Small intestine (tissue), 7 donors: ENCODE measurements at regions not wholly inside any gene's neighbourhood (a gene's known extent, or its start where the extent isn't known, plus 50 kb on each side); places are given as distances from the start of the nearest gene placed in this dataset.

ENCODE experiments used
- DNase-seq, 2 donors: peaks; one replicate each; pipeline versions ENCODE4 v3.0.0 to v3.0.0-alpha.2; 2013
- FAIRE-seq: peaks from 2 replicates; lab custom pipeline; 2012; peaks lifted over from hg19 to GRCh38; lab: Jason Lieb, UNC
- H3K27ac ChIP-seq, 3 donors: one replicate each; pipeline ENCODE4 v1.5.1; 2013; ENCODE audit warnings: low read length in 2 of 3, mild to moderate bottlenecking in 2 of 3, control low read depth in 1 of 3, inconsistent platforms in 1 of 3, low read depth in 1 of 3, moderate library complexity in 1 of 3
- H3K27me3 ChIP-seq, 3 donors: one replicate each; pipeline ENCODE4 v1.6.1; 2013; ENCODE audit warnings: low read length in 3 of 3, inconsistent platforms in 1 of 3; ENCODE audit not compliant: control insufficient read depth in 3 of 3, insufficient read depth in 3 of 3
- H3K36me3 ChIP-seq, 3 donors: one replicate each; pipeline ENCODE4 v1.6.1; 2013; ENCODE audit warnings: low read length in 3 of 3, inconsistent platforms in 1 of 3, low read depth in 1 of 3, mild to moderate bottlenecking in 1 of 3, moderate library complexity in 1 of 3; ENCODE audit not compliant: control insufficient read depth in 3 of 3, insufficient read depth in 2 of 3
- H3K4me1 ChIP-seq, 3 donors: one replicate each; pipeline ENCODE4 v1.6.1; 2013; ENCODE audit warnings: low read length in 2 of 3, inconsistent platforms in 1 of 3, low read depth in 1 of 3, mild to moderate bottlenecking in 1 of 3, moderate library complexity in 1 of 3; ENCODE audit not compliant: control insufficient read depth in 3 of 3, insufficient read depth in 2 of 3
- H3K4me3 ChIP-seq, 3 donors: one replicate each; pipeline ENCODE4 v1.5.1; 2013; ENCODE audit warnings: low read length in 3 of 3, control low read depth in 1 of 3, inconsistent platforms in 1 of 3, low read depth in 1 of 3, mild to moderate bottlenecking in 1 of 3, moderate library complexity in 1 of 3
- H3K9me3 ChIP-seq, 2 donors: one replicate each; pipeline ENCODE4 v1.6.1; 2013; ENCODE audit warnings: low read depth in 1 of 2, low read length in 1 of 2; ENCODE audit not compliant: control insufficient read depth in 2 of 2, insufficient read depth in 1 of 2
- WGBS, 3 donors: extraction: QIAGEN DNeasy Blood & Tissue Kit; methylation state at CpG; one replicate each; pipeline ENCODE4 v1.1.7; 2013; 5-methylcytosine and 5-hydroxymethylcytosine counted together
- donor health status: healthy with polysubstance abuse.
- donor health status: control.
- donor health status: control.
- donor health status: Bipolar disorder and iron deficiency.
- donor health status: healthy.

DNA sequence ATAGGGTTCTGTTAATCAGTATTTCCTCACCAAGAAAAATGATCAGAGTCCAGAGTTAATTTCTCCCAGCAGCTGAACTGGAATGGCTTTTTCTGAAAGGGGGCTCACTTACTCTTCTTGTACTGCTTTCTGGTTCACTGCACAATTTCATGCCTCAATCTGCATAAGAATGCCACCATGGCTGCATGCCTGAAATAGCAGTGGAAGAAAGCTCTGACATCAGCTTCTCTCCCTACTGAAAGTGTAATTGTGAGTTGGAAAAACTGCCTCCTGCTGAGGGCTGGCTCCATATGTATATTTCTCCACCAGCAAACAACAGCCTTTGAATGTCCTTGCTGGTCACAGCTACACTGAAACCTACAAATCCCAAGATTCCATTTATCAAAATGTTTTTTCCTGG lies 1027.2 kb upstream of the GJE1 start:
- no peaks in the 10 kb centered on the region for H3K36me3 ChIP-seq
- no peak for FAIRE-seq

DNA sequence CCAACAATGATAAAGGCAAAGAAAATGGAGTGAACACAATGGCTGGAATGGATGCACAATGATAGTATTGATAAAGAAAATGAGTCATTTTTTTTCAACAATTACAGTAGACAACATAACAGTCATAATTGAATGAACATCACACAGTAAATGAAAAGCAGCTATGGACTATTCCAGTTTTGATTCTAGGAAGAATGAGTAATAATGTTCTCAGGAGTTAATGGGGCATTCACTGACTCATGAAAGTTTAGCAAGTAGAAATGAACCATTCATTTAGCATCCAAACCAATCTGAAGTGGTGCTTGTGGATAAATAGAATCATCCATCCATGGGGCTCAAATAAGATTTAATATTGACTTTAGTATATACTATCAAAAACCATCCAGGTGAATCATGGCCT lies 1029.5 kb upstream of the GJE1 start:
- Histone ChIP-seq H3K9me3 (no peaks in the 10 kb centered on the region), H3K4me1 (no peaks in the 10 kb centered on the region), H3K36me3 (no peaks in the 10 kb centered on the region), H3K27ac (no peak overlapping the region), H3K4me3 (no peak overlapping the region), H3K27me3 (no peaks in the 10 kb centered on the region)
- DNase-seq (no peak), FAIRE-seq (no peak)

More for the DNA sequence above, 1027.2 kb upstream of the GJE1 start:
- no peak for DNase-seq
- no peaks in the 10 kb centered on the region for H3K4me1 ChIP-seq
- no peaks in the 10 kb centered on the region for H3K9me3 ChIP-seq
- no peak overlapping the region for H3K4me3 ChIP-seq
- H3K27me3 ChIP-seq: no peaks in the 10 kb centered on the region
- H3K27ac ChIP-seq: no peak overlapping the region

DNA sequence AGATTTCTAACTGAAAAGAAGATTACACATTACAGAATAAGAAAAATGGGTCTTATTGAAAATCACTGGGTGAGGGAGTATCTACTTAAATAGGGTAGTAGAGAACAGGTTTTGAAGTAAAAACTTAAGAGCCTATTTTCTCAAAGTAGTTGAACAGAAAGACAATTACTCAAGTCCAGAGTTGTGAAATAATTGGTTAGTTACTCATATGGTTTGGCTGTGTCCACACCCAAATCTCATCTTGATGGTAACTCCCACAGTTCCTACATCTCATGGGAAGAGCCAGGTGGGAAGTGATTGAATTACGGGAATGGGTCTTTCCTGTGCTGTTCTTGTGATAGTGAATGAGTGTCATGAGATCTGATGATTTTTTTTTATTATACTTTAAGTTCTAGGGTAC lies 1035.3 kb upstream of the GJE1 start:
- DNase-seq (no peak), FAIRE-seq (no peak)
- no peaks in the 10 kb centered on the region for H3K4me1 ChIP-seq
- no peaks in the 10 kb centered on the region for H3K36me3 ChIP-seq
- no peaks in the 10 kb centered on the region for H3K9me3 ChIP-seq
- H3K27ac ChIP-seq: no peak overlapping the region
- no peak overlapping the region for H3K4me3 ChIP-seq
- H3K27me3 ChIP-seq: no peaks in the 10 kb centered on the region
- WGBS, 3 donors: 55 to 76% (median 73%) methylated on average over 1 of the region's 1 CpG

DNA sequence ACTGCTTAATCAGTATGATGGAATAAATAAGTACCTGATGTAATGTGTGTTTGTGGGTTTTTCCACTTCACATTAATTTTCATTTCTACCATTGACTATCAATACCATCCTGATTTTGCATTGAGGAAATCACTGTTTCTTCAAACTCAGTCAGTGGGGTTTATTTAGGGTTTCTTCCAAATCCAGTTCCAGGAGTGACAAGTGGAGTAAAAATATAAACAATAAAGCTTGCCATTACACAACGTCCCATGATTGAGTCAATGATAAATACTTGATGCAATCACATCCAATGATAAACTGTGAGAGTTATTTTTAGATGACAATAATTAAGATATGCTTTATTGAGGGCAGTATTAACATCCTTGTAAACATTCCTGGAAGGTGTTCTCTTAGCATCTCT lies 1037.4 kb upstream of the GJE1 start:
- Histone ChIP-seq H3K36me3 (no peaks in the 10 kb centered on the region), H3K27ac (no peak overlapping the region), H3K27me3 (no peaks in the 10 kb centered on the region), H3K4me1 (no peaks in the 10 kb centered on the region), H3K4me3 (no peak overlapping the region), H3K9me3 (no peaks in the 10 kb centered on the region)
- no peak for FAIRE-seq
- no peak for DNase-seq
- 20 to 43% (median 24%) methylated on average over 1 of the region's 1 CpG for WGBS, 3 donors

DNA sequence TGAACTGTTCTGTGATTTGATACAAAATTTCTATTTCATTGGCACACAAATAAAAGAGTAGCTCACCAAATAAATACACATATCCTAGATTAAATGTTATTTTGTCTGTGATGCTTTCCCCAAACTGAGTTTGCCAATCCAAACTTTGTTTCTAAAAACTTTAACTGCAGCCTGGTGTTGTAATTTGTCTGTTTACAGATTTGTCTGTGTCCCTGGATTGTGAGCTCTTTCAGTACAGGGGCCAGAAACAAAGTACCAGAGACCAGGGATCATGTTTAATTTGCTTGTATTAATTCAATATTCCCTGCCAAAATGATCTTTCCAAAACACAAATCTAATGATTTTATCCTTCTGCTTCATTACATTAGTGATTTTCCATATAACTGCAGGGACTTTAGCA lies 1044.6 kb upstream of the GJE1 start:
- H3K36me3 ChIP-seq: no peaks in the 10 kb centered on the region
- no peaks in the 10 kb centered on the region for H3K4me1 ChIP-seq
- H3K27me3 ChIP-seq: no peaks in the 10 kb centered on the region
- no peak for DNase-seq
- no peaks in the 10 kb centered on the region for H3K9me3 ChIP-seq
- H3K27ac ChIP-seq: no peak overlapping the region
- no peak overlapping the region for H3K4me3 ChIP-seq
- no peak for FAIRE-seq

DNA sequence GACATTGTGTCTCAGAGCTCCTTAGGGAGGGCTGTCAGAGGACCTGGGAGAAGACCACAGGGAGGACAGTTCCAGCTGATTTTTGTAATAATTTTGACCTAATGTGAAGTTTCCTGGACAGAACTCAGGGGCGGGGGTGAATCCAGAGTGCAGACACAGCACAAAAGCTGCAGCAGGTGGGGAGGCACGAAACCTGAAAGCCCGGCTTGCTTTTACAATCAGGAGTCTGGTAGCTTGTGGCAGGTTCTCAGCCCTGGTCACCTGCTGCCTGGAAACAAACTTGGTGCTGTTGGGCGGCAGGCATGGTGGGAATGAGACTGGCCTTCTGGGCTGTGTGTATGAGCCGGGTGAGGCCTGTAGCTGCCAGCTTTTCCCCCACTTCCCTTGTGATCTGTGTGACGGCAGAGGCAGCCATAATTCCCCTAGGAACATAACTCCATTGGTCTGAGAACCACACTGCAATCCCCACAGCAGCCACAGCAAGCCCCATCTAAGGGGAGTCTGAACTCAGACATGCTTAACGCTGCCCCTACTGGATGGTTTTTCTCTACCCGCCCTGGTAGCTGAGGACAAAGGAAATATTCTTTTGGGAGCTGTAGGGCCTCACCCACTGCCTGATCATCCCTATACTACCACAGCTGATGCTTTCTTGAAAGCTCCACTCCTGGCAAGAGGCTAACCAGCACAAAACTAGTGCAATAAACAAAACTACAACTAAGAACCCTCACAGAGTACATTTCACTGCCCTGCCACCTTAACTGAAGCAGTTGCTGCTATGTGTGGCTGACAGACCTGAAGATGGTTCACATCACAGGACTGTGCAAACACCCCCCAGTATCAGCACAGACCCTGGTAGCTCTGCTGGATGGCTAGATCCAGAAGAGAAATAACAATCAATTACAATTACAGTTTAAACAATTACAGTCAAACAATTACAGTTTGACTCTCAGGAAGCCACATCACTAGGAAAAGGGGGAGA lies 1055.1 kb upstream of the GJE1 start:
- Histone ChIP-seq H3K4me1 (no peaks in the 10 kb centered on the region), H3K27me3 (no peaks in the 10 kb centered on the region), H3K4me3 (no peak overlapping the region), H3K9me3 (peaks cover 0 to 2% of the 10 kb centered on the region in 2 donors), H3K36me3 (no peaks in the 10 kb centered on the region), H3K27ac (no peak overlapping the region)
- DNase-seq: peak; percentile 4 to 11
- no peak for FAIRE-seq
- WGBS, 3 donors: 83 to 90% (median 86%) methylated on average over 8 of the region's 8 CpGs

DNA sequence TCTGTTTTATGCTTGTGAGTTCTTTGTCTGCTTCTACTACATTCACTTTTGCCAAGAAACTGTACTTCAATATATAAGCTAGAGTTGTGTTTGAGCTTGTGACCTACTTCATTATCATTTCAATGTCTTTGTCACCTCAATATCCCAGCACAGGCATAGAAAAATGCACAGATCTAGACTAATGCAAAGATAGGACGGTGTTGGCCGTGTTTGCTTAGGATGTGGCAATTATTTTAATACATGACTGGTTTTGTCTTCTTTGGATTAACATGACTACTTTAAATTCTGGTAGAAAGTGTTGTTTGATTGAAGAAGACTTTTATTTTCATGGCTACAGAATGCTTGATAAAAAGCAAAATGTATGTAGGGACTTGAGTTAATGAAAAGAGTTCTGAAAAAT lies 1075.0 kb upstream of the GJE1 start:
- 80 to 94% (median 88%) methylated on average over 2 of the region's 2 CpGs for WGBS, 3 donors
- DNase-seq: no peak
- H3K4me1 ChIP-seq: no peaks in the 10 kb centered on the region

DNA sequence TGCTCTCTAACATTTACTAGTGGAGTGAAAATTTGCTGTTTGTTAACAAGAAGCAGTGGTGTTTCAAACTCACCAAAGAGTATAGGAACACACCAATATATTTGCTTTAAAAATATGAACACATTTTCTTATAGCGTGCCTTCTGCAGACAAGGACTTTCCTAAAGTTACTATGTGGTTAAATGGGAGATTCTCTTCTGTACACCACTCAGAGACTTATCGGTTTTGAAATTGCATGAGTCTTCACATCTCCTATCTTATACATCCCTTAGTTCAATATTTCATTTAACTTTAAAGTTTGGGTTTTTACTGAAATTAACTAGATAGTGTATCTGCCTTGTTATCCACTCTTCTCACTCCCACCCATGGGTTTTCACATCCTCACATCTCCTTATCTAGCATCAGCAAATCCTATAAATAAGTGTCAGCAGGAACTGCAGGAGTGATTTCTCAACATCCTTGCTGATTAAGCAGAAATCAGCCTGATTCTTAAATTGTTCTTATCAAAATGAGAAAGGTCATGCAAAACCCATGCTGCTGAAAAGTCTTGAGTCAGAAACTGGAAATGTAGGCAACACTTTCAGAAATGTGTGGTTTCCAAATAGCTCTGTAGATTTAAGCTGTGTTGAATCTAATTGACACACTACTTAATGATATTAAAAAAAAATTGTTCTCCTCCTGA lies 1075.6 kb upstream of the GJE1 start:
- no peaks in the 10 kb centered on the region for H3K4me1 ChIP-seq
- no peak for FAIRE-seq
- no peak for DNase-seq
- no peaks in the 10 kb centered on the region for H3K9me3 ChIP-seq
- no peaks in the 10 kb centered on the region for H3K27me3 ChIP-seq
- H3K27ac ChIP-seq: no peak overlapping the region
- no peaks in the 10 kb centered on the region for H3K36me3 ChIP-seq
- 86 to 95% (median 91%) methylated on average over 2 of the region's 2 CpGs for WGBS, 3 donors
- H3K4me3 ChIP-seq: no peak overlapping the region

More for the DNA sequence above, 1075.0 kb upstream of the GJE1 start:
- Histone ChIP-seq H3K4me3 (no peak overlapping the region), H3K36me3 (no peaks in the 10 kb centered on the region), H3K9me3 (no peaks in the 10 kb centered on the region), H3K27ac (no peak overlapping the region), H3K27me3 (no peaks in the 10 kb centered on the region)
- no peak for FAIRE-seq
